DMS114 treated with DMSO at 0.1 percent for 48 hours (cell line): ENCODE measurements at regions not wholly inside any gene's neighbourhood (a gene's known extent, or its start where the extent isn't known, plus 50 kb on each side); places are given as distances from the start of the nearest gene placed in this dataset.
"Not testable (repeated sequence)": the region's sequence is repeated elsewhere in the genome, so short reads cannot be mapped to it uniquely, and the experiment has no call there.

Source experiments
- DNase-seq: peaks from one replicate; lab custom pipeline; 2025; ENCODE audit not compliant: unreplicated experiment; lab: John Stamatoyannopoulos, UW

- no peak for DNase-seq
These were observed 150.2 kb upstream of the LRRC3B start for GRCh38 chr3:26472345-26472744.

DNA sequence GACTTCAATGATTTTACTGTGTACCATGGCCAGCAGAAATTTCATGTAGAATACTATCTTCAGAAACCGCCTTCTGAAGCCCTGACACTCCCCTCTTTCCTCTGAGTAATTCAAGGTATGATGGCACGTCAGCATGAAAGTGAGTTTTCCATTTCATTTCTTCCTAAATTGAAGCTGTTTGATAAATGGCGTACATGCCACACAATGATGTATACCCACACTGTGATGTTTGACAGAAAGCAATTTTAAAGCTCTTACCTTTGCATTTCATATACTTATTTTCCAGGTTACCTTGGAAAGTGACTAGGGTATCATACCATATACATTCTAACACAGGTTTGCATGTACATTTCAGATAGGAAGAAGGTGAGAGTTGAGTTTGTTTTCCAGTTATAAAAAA is 147.9 kb upstream of the LRRC3B start:
- no peak for DNase-seq

DNA sequence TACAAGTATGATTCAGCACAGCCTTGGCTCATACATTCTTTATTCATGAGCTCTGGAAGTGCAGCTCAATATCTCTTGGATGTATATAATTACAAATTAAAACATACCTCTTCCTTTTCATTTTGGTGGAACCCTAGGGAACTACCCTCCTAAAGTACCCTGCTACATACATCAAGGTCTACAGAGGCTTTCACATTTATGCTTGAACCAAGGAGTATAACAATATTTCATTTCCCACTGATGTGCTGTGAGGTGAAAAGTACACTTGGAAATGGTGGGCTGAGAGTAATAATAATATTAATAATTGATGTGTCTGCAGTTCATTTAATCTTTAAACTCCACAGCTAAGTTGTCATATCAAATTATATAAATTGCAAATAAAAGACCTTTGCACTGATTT is 142.2 kb upstream of the LRRC3B start:
- DNase-seq = no peak

- no peak for DNase-seq
These were observed 138.4 kb upstream of the LRRC3B start for GRCh38 chr3:26484140-26484539.

- no peak for DNase-seq
These were observed 124.3 kb upstream of the LRRC3B start for GRCh38 chr3:26498271-26498670.

DNA sequence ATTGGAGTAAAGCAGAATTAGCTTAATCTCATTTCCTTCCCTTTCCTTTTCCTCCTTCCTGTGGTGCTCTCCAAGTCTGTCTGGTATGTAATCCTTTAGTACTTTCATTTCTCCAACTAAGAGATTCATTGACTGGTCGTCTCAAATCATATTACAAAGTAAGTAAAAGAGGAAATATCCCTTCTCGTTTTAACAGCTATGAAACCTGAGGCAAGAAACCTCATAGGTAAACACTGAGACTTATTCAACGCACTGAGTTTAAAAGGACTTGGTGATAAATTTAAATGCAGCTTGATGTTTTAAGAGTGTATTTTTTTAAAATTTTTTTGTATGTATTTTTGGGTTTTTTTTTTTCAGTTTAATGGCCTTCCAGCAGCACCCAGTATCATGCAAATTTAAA is 117.2 kb upstream of the LRRC3B start:
- DNase-seq = no peak

DNA sequence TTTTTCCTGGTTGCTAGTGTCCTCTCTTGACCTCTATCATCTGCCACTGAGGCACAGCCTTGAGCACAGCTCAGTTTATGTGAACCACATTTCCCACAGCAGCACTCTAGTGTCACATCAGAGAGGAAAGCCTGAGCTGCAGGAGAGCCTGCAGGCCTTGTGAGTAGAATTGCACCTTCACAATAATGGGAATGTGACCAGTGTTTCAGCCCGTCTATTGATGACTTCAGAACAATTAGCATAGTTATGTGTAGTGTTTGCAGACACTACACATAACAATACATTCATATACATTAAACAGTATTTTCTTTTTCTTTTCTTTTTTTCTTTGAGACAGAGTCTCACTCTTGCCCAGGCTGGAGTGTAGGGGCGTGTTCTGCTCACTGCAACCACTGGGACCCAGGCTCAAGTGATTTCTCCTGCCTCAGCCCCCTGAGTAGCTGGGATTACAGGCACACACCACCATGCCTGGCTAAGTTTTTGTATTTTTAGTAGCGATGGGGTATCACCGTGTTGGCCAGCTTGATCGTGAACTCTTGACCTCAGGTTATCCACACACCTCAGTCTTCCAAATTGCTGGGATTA is 108.0 kb upstream of the LRRC3B start:
- not testable (repeated sequence) for DNase-seq

- DNase-seq = no peak
These were observed 107.2 kb upstream of the LRRC3B start for GRCh38 chr3:26515351-26515750.

GRCh38 chr3:26521261-26521660 is 101.3 kb upstream of the LRRC3B start:
- DNase-seq = no peak

DNA sequence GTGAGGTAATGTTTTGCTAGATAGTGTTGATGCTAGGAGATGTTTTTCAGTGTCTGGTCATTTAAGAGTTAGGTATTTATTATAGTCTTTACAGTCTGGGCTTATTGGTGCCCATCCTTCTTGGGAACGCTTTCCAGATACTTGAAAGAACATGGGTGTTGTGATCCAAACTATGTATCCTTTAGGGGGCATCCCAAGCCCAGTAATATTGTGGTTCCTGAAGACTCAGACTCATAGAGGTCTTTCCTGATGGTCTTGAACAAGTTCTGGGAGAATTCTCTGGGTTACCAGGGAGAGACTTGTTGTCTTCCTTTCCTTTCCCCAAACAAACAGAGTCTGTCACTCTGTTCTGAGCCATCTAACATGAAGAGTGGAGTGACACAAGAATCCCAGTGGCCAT is 99.7 kb upstream of the LRRC3B start:
- DNase-seq = no peak

DNA sequence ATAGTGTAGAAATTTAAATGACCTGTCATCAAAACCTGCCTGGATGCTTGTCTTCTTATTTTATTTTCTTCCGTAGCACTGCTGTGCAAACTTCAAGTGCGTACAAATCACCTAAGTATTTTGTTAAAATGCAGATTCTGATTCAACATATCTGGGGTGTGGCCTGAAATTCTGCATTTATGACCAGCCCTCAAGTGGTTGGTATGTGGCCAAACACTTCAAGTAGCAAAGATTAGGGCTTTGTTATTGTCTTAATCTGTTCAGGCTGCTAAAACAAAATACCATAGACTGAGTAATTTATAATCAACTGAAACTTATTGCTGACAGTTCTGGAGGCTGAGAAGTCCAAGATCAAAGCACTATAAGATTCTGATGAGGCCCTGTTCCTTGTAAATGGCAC is 97.6 kb upstream of the LRRC3B start:
- DNase-seq = no peak

- DNase-seq = no peak
These were observed 87.4 kb upstream of the LRRC3B start for GRCh38 chr3:26535151-26535550.

DNA sequence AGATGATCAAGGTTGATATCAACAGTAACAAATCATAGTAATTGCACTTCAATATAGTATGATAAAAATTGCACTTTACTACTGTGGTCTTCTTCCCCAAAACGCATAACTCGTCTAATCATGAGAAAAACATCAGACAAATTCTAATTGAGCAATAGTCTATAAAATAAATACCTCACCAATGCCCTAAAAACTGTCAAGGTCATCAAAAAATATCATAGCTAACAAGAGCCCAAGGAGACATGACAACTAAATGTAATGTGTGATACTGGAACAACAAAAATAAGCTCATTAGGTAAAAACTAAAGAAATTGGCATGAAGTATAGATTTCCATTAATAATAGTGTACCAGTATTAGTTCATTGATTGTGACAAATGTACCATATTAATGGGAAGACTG is 85.6 kb upstream of the LRRC3B start:
- DNase-seq = no peak

- no peak for DNase-seq
These were observed 72.2 kb upstream of the LRRC3B start for GRCh38 chr3:26550413-26550812.

DNA sequence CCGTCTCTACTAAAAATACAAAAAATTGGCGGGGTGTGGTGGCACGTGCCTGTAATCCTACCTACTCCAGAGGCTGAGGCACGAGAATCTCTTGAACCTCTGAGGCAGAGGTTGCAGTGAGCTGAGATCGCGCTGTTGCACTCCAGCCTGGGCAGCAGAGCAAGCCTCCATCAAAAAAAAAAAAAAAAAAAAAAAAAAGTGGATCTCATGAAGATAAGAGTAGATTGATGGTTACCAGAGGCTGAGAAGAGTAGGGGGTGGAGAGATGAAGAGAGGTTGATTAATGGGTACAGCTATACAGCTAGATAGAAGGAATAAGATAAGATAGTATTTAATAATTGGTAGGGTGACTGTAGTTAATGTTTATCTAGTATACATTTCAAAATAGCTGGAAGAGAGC is 65.9 kb upstream of the LRRC3B start:
- no peak for DNase-seq

GRCh38 chr3:26558257-26558656 is 64.3 kb upstream of the LRRC3B start:
- DNase-seq = no peak

DNA sequence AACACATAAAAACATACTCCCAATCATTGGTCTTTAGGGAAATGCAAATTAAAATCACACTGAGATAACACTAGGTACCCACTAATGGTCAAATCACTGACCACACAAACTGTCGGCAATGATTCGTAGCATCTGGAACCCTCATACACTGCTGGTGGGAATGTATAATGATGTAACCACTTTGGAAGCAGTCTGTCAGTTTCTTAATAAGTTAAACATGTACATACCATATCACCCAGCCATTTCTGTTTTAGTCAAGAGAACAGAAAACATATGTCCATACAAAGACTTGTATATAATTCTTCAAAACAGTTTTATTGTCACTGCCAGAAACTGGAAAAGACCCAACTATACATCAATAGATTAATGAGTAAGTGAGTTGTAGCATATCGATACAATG is 63.3 kb upstream of the LRRC3B start:
- DNase-seq = no peak

DNA sequence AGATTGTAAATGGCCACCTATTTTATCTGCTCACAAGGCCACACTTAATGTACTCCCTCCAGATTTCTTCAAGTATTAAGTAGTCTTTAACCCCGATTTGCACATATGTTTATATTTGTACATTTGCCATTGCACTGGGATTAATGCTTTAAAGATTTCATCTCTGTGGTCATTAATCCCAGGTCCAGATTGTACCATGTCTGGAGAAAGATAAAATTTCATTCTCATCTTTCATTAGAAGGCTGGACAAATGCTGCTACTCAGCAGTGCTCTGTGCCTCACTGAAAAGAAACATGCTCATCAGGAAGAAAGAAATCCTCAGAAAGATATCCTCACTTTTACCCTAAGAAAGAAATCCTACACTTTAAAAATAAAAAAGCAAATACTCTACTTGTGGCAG is 62.5 kb upstream of the LRRC3B start:
- no peak for DNase-seq

- no peak for DNase-seq
These were observed 60.4 kb upstream of the LRRC3B start for GRCh38 chr3:26562021-26562768.
